ENCODE measurements at regions not wholly inside any gene's neighbourhood (a gene's known extent, or its start where the extent isn't known, plus 50 kb on each side); places are given as distances from the start of the nearest gene placed in this dataset.

- H3K9me2 ChIP-seq, result no peaks in the 10 kb centered on the region
- no peaks in the 10 kb centered on the region for H3K36me3 ChIP-seq (replicated peaks in 1 of 2; ENCODE audit: control insufficient read depth in 1 of 2, insufficient read depth in 2 of 2, low read length in 1 of 2)
- POLR2A ChIA-PET, result no interaction called here
- WGBS (ENCODE audit: low lambda C conversion rate), result 8% methylated on average over 7 of the region's 7 CpGs
- no peaks in the 10 kb centered on the region for H4K20me1 ChIP-seq (ENCODE audit: insufficient read depth)
- H3K79me2 ChIP-seq (ENCODE audit: insufficient read depth), result no peaks in the 10 kb centered on the region
- H3K27me3 ChIP-seq (ENCODE audit: insufficient read depth), result no peaks in the 10 kb centered on the region
- CTCF ChIA-PET, result no interaction called here
- no peak overlapping the region for H3K9ac ChIP-seq
- H3K4me2 ChIP-seq, result no peak overlapping the region
- H3K4me3 ChIP-seq (ENCODE audit: low read depth in 2 of 2, low read length in 1 of 2), result no peak overlapping the region
- H2AFZ ChIP-seq (ENCODE audit: low read depth), result no peak overlapping the region
- no peak for TF ChIP-seq JUND (IDR thresholded peaks at IDR 0.05)
- no peak for TF ChIP-seq TCF12 (IDR thresholded peaks at IDR 0.05)
- no peak for TF ChIP-seq NFIC (IDR thresholded peaks at IDR 0.05; ENCODE audit: borderline replicate concordance)
- no peak for TF ChIP-seq ELF1 (IDR thresholded peaks at IDR 0.05)
- no peak for TF ChIP-seq EZH2phosphoT487 (IDR thresholded peaks at IDR 0.05; ENCODE audit: borderline replicate concordance, low read depth)
- TF ChIP-seq POLR2AphosphoS5 (IDR thresholded peaks at IDR 0.05; ENCODE audit: low read depth, low read length), result no peak
- TF ChIP-seq RCOR1 (IDR thresholded peaks at IDR 0.05; ENCODE audit: low read length), result no peak
- no peak for TF ChIP-seq ZBTB33 (IDR thresholded peaks at IDR 0.05; ENCODE audit: borderline replicate concordance, low read depth)
- TF ChIP-seq SIN3A (IDR thresholded peaks at IDR 0.05; ENCODE audit: borderline replicate concordance, low read depth, low read length), result no peak
- TF ChIP-seq FOSL2 (IDR thresholded peaks at IDR 0.05; ENCODE audit: borderline replicate concordance, low read depth), result no peak
- no peak for TF ChIP-seq NRF1 (IDR thresholded peaks at IDR 0.05; ENCODE audit: low read depth, low read length)
- no peak for TF ChIP-seq EP300 (IDR thresholded peaks at IDR 0.05; ENCODE audit: borderline replicate concordance in 1 of 2, low read depth in 1 of 2, low read length in 1 of 2)
- no peak for TF ChIP-seq RAD21 (IDR thresholded peaks at IDR 0.05; ENCODE audit: low read length)
- TF ChIP-seq, protein P1, sequence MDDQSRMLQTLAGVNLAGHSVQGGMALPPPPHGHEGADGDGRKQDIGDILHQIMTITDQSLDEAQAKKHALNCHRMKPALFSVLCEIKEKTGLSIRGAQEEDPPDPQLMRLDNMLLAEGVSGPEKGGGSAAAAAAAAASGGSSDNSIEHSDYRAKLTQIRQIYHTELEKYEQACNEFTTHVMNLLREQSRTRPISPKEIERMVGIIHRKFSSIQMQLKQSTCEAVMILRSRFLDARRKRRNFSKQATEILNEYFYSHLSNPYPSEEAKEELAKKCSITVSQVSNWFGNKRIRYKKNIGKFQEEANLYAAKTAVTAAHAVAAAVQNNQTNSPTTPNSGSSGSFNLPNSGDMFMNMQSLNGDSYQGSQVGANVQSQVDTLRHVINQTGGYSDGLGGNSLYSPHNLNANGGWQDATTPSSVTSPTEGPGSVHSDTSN (IDR thresholded peaks at IDR 0.05), result no peak
- no peak for TF ChIP-seq CTCF (IDR thresholded peaks at IDR 0.05)
- no peak for TF ChIP-seq FOXJ3 (CRISPR knock-in tag; IDR thresholded peaks at IDR 0.05)
- no peak for TF ChIP-seq MEF2A (IDR thresholded peaks at IDR 0.05; ENCODE audit: borderline replicate concordance, low read depth)
- TF ChIP-seq SMC3 (IDR thresholded peaks at IDR 0.05; ENCODE audit: low read depth, low read length), result no peak
- no peak for TF ChIP-seq CHD2 (IDR thresholded peaks at IDR 0.05; ENCODE audit: low read length, partially characterized antibody)
- DNase-seq, result no peak
- no peaks in the 10 kb centered on the region for H3K9me3 ChIP-seq
- no peaks in the 10 kb centered on the region for H3F3A ChIP-seq (replicated peaks; ENCODE audit: insufficient read depth)
- H3K4me1 ChIP-seq (ENCODE audit: control insufficient read depth in 1 of 2, insufficient read depth in 2 of 2, low read depth in 1 of 2, low read length in 1 of 2), result no peaks in the 10 kb centered on the region
- H3K27ac ChIP-seq (ENCODE audit: low read depth in 2 of 2, low read length in 1 of 2), result no peak overlapping the region
These were observed 72.0 kb upstream of the F13A1 start for GRCh38 chr6:6392214-6393068.

Measured in SK-N-SH (cell line).